ENCODE measurements at regions not wholly inside any gene's neighbourhood (a gene's known extent, or its start where the extent isn't known, plus 50 kb on each side); places are given as distances from the start of the nearest gene placed in this dataset.
"Not testable (repeated sequence)": the region's sequence is repeated elsewhere in the genome, so short reads cannot be mapped to it uniquely, and the experiment has no call there.

DNA sequence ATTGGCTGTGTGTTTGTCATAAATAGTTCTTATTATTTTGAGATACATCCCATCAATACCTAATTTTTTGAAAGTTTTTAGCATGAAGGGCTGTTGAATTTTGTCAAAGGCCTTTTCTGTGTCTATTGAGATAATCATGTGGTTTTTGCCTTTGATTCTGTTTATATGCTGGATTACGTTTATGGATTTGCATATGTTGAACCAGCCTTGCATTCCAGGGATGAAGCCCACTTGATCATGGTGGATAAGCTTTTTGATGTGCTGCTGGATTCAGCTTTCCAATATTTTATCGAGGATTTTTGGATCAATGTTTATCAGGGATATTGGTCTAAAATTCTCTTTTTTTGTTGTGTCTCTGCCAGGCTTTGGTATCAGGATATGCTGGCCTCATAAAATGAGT is 82.4 kb upstream of the B3GAT1 start:
- TF ChIP-seq, protein P1, sequence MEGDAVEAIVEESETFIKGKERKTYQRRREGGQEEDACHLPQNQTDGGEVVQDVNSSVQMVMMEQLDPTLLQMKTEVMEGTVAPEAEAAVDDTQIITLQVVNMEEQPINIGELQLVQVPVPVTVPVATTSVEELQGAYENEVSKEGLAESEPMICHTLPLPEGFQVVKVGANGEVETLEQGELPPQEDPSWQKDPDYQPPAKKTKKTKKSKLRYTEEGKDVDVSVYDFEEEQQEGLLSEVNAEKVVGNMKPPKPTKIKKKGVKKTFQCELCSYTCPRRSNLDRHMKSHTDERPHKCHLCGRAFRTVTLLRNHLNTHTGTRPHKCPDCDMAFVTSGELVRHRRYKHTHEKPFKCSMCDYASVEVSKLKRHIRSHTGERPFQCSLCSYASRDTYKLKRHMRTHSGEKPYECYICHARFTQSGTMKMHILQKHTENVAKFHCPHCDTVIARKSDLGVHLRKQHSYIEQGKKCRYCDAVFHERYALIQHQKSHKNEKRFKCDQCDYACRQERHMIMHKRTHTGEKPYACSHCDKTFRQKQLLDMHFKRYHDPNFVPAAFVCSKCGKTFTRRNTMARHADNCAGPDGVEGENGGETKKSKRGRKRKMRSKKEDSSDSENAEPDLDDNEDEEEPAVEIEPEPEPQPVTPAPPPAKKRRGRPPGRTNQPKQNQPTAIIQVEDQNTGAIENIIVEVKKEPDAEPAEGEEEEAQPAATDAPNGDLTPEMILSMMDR (IDR thresholded peaks at IDR 0.05; ENCODE audit: insufficient read depth, low read depth, low read length) = not testable (repeated sequence)
- not testable (repeated sequence) for TF ChIP-seq EZH2 (IDR thresholded peaks at IDR 0.05; ENCODE audit: insufficient read depth, low read length)

All from astrocyte (in vitro differentiated cells and primary cell).